Spleen (tissue), 11 donors: ENCODE measurements at regions not wholly inside any gene's neighbourhood (a gene's known extent, or its start where the extent isn't known, plus 50 kb on each side); places are given as distances from the start of the nearest gene placed in this dataset.

Experiments used
- DNase-seq: peaks from one replicate; pipeline ENCODE4 v3.0.0-alpha.2; 2020
- H3K27ac ChIP-seq, 8 donors: fragments of 200-600 bp; sonication (generic) in 7 of 8; 1 replicate in 4 of 8; 2 replicates in 4 of 8; pipeline versions ENCODE4 v1.5.0 to v1.8.0; 2016 to 2021; ENCODE audit warnings: inconsistent platforms in 4 of 8, mild to moderate bottlenecking in 4 of 8, moderate library complexity in 1 of 8
- H3K27me3 ChIP-seq, 7 donors: fragments of 200-600 bp; sonication (generic) in 6 of 7; replicated peaks in 1 of 7; 1 replicate in 4 of 7; 2 replicates in 3 of 7; pipeline versions ENCODE4 v1.5.0 to v1.8.0; 2016 to 2021; ENCODE audit warnings: inconsistent platforms in 3 of 7, mild to moderate bottlenecking in 1 of 7
- H3K36me3 ChIP-seq, 6 donors: fragments of 200-600 bp; sonication (generic) in 5 of 6; 1 replicate in 4 of 6; 2 replicates in 2 of 6; pipeline versions ENCODE4 v1.5.0 to v1.8.0; 2016 to 2021; ENCODE audit warnings: inconsistent platforms in 2 of 6
- H3K4me1 ChIP-seq, 6 donors: fragments of 200-600 bp; sonication (generic) in 5 of 6; 1 replicate in 3 of 6; 2 replicates in 3 of 6; pipeline versions ENCODE4 v1.5.0 to v1.8.0; 2016 to 2021; ENCODE audit warnings: inconsistent platforms in 3 of 6
- H3K4me3 ChIP-seq, 8 donors: fragments of 200-600 bp; sonication (generic) in 7 of 8; 1 replicate in 4 of 8; 2 replicates in 4 of 8; pipeline versions ENCODE4 v1.5.0 to v1.8.0; 2016 to 2021; ENCODE audit warnings: inconsistent platforms in 4 of 8, mild to moderate bottlenecking in 4 of 8, moderate library complexity in 2 of 8
- H3K9me3 ChIP-seq, 8 donors: fragments of 200-600 bp; sonication (generic) in 7 of 8; 1 replicate in 4 of 8; 2 replicates in 4 of 8; pipeline versions ENCODE4 v1.5.0 to v1.8.0; 2016 to 2021; ENCODE audit warnings: inconsistent platforms in 4 of 8
- CTCF ChIP-seq, 11 experiments: fragments of 200-600 bp in 7 of 11; fragments of 450-650 bp in 4 of 11; sonication (generic) in 4 of 11; IDR thresholded peaks in 8 of 11; conservative IDR thresholded peaks in 3 of 11; 1 replicate in 7 of 11; 2 replicates in 4 of 11; pipeline versions ENCODE4 v1.4.0 to v1.8.0; 2016 to 2021; ENCODE audit warnings: antibody characterized with exemption in 11 of 11, inconsistent platforms in 4 of 11, mild to moderate bottlenecking in 1 of 11
- POLR2A ChIP-seq, 3 donors: fragments of 450-650 bp; IDR thresholded peaks; one replicate each; pipeline ENCODE4 v1.5.1; 2017; ENCODE audit warnings: antibody characterized with exemption in 3 of 3, mild to moderate bottlenecking in 1 of 3
- POLR2AphosphoS5 ChIP-seq, 3 donors: sonication (generic); formaldehyde crosslinking; IDR thresholded peaks; one replicate each; pipeline ENCODE4 v1.5.1; 2017; ENCODE audit warnings: antibody characterized with exemption in 3 of 3
- WGBS, 5 donors: extraction: QIAGEN DNeasy Blood & Tissue Kit in 3 of 5; methylation state at CpG; one replicate each; pipeline versions ENCODE4 v1.1.5 to v1.1.7; 2013 to 2018; 5-methylcytosine and 5-hydroxymethylcytosine counted together
- intact Hi-C: fragments of 100-400 bp; cut with DNase I; formaldehyde crosslinking; loops from one replicate; pipeline ENCODE4 v1.15.0; 2023; ENCODE audit warnings: low total_unique reads
- donor health status: healthy with polysubstance abuse.
- donor health status: DM: no; HTN: no; CAD: no; lungs with moderate emphysema.
- donor health status: DM: no; HTN: no; CAD: no.
- donor health status: Bipolar disorder and iron deficiency.
- donor health status: healthy.
- donor health status: DM: no; HTN: no; CAD: no.
- donor health status: DM: yes; HTN: yes; CAD: no.

DNA sequence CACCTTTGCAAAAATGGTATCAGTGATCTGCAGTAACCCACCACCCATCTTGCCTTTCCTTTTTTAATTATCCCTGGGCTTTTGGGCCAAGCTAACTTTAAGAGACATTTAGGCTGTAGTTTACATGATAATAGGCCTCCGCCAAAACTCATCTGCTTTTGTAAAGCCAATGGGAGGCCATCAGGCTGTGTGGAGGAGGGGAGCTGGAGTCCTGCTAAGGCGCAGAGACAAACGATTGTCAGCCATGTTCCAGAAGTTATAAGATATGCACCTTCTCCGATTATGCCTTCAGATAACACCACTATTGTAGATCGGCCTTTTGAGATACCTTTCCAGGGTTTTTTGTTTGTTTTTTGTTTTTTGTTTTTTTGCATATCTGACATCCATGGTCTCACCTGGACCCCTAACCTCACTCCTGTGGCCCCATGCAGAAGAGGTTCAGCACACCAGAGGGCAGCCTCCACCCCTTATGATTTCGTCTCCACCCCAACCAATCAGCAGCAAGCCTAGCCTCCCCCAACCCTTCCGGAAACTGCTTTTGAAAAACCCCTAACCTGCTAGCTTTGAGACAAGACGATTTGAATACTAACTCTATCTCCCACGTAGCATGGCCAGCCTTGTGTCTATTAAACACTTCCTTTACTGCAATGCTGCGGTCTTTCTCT lies 113.9 kb upstream of the UBL3 start:
- no peak for DNase-seq
- TF ChIP-seq POLR2A (IDR thresholded peaks at IDR 0.05) (no peak), CTCF (IDR thresholded peaks at IDR 0.05 in 8 of 11, conservative IDR thresholded peaks at IDR 0.05 in 3 of 11) (no peak), POLR2AphosphoS5 (IDR thresholded peaks at IDR 0.05) (no peak)
- no peaks in the 10 kb centered on the region for H3K36me3 ChIP-seq
- H3K4me3 ChIP-seq, result no peak overlapping the region
- peaks cover 0 to 28% (median 11%) of the 10 kb centered on the region in 8 donors for H3K9me3 ChIP-seq
- no peak overlapping the region for H3K27ac ChIP-seq
- H3K4me1 ChIP-seq, result no peaks in the 10 kb centered on the region
- 88 to 91% (median 90%) methylated on average over 10 of the region's 10 CpGs for WGBS, 5 donors
- no peaks in the 10 kb centered on the region for H3K27me3 ChIP-seq
- intact Hi-C loops, result no loop called here

DNA sequence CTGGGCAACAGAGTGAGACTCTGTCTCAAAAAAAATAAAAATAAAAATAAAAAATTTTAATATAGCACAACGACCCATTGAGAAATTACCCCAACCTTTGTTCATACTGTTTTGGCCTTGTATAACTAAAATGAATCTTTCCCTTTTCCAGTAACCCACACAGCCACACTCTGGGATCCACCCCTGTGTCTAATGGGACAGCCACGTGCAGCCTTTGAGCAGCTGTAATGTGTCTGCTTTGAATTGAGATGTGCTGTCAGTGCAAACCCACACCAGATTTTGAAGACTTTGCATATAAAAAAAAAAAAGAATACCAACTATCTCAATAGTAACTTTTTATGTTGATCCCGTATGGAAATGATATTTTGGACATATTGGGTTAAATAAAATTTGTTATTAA lies 112.7 kb upstream of the UBL3 start:
- Histone ChIP-seq H3K27me3 (no peaks in the 10 kb centered on the region), H3K36me3 (no peaks in the 10 kb centered on the region), H3K9me3 (peaks cover 0 to 20% (median 11%) of the 10 kb centered on the region in 8 donors), H3K27ac (no peak overlapping the region), H3K4me1 (no peaks in the 10 kb centered on the region), H3K4me3 (no peak overlapping the region)
- intact Hi-C loops, result no loop called here
- no peak for DNase-seq
- WGBS, 5 donors, result 59 to 72% (median 68%) methylated on average over 3 of the region's 3 CpGs
- no peak for TF ChIP-seq POLR2A (IDR thresholded peaks at IDR 0.05)
- TF ChIP-seq POLR2AphosphoS5 (IDR thresholded peaks at IDR 0.05), result no peak
- no peak for TF ChIP-seq CTCF (IDR thresholded peaks at IDR 0.05 in 8 of 11, conservative IDR thresholded peaks at IDR 0.05 in 3 of 11)

GRCh38 chr13:29961036-29961670 lies 110.7 kb upstream of the UBL3 start:
- Histone ChIP-seq H3K27me3 (no peaks in the 10 kb centered on the region), H3K9me3 (peaks cover 0 to 1% (median 0%) of the 10 kb centered on the region in 8 donors), H3K36me3 (no peaks in the 10 kb centered on the region), H3K27ac (no peak overlapping the region), H3K4me3 (no peak overlapping the region), H3K4me1 (peaks cover 0 to 4% (median 0%) of the 10 kb centered on the region in 6 donors)
- intact Hi-C loops, result no loop called here
- 78 to 92% (median 83%) methylated on average over 14 of the region's 14 CpGs for WGBS, 5 donors
- no peak for DNase-seq
- TF ChIP-seq POLR2A (IDR thresholded peaks at IDR 0.05) (no peak), POLR2AphosphoS5 (IDR thresholded peaks at IDR 0.05) (no peak), CTCF (IDR thresholded peaks at IDR 0.05 in 8 of 11, conservative IDR thresholded peaks at IDR 0.05 in 3 of 11) (no peak)

- Histone ChIP-seq H3K9me3 (no peaks in the 10 kb centered on the region), H3K4me3 (no peak overlapping the region), H3K27me3 (peaks cover 0 to 7% (median 0%) of the 10 kb centered on the region in 7 donors), H3K36me3 (no peaks in the 10 kb centered on the region), H3K27ac (no peak overlapping the region), H3K4me1 (peaks cover 0 to 11% (median 1%) of the 10 kb centered on the region in 6 donors)
- 91 to 96% (median 92%) methylated on average over 8 of the region's 8 CpGs for WGBS, 5 donors
- DNase-seq, result no peak
- intact Hi-C loops, result no loop called here
- TF ChIP-seq POLR2AphosphoS5 (IDR thresholded peaks at IDR 0.05), result no peak
- no peak for TF ChIP-seq POLR2A (IDR thresholded peaks at IDR 0.05)
- no peak for TF ChIP-seq CTCF (IDR thresholded peaks at IDR 0.05 in 8 of 11, conservative IDR thresholded peaks at IDR 0.05 in 3 of 11)
Observed at GRCh38 chr13:29959603-29960002, 109.2 kb upstream of the UBL3 start.
